Ishikawa (cell line): ENCODE measurements at regions not wholly inside any gene's neighbourhood (a gene's known extent, or its start where the extent isn't known, plus 50 kb on each side); places are given as distances from the start of the nearest gene placed in this dataset.

Source experiments
- EGR1 ChIP-seq: IDR thresholded peaks from 2 replicates; pipeline ENCODE4 v1.6.1; 2012
- EP300 ChIP-seq: IDR thresholded peaks from 2 replicates; pipeline ENCODE4 v1.6.1; 2012; ENCODE audit warnings: borderline replicate concordance
- NFIC ChIP-seq: IDR thresholded peaks from 2 replicates; pipeline ENCODE4 v1.6.1; 2012
- TAF1 ChIP-seq: IDR thresholded peaks from 2 replicates; pipeline ENCODE4 v1.6.1; 2012; ENCODE audit warnings: low read depth, mild to moderate bottlenecking
- TEAD4 ChIP-seq: IDR thresholded peaks from 2 replicates; pipeline ENCODE4 v1.6.1; 2012

GRCh38 chr4:126738527-126738923, 894.2 kb upstream of the INTU start:
- TF ChIP-seq EP300 = no peak
- TF ChIP-seq TAF1 = no peak
- TF ChIP-seq TEAD4 = no peak
- TF ChIP-seq NFIC = no peak
- TF ChIP-seq EGR1 = no peak
